ENCODE measurements at regions not wholly inside any gene's neighbourhood (a gene's known extent, or its start where the extent isn't known, plus 50 kb on each side); places are given as distances from the start of the nearest gene placed in this dataset.

GRCh38 chr2:217410681-217410960 lies 550.8 kb upstream of the TNP1 start:
- TF ChIP-seq CTBP1 (IDR thresholded peaks at IDR 0.05; ENCODE audit: borderline replicate concordance) (no peak), TARDBP (IDR thresholded peaks at IDR 0.05) (no peak), BHLHE40 (IDR thresholded peaks at IDR 0.05; ENCODE audit: borderline replicate concordance) (no peak), ZNF384 (IDR thresholded peaks at IDR 0.05) (no peak), HDGF (IDR thresholded peaks at IDR 0.05; ENCODE audit: borderline replicate concordance) (no peak), SUZ12 (IDR thresholded peaks at IDR 0.05) (no peak), FOXK2 (IDR thresholded peaks at IDR 0.05) (no peak), NFRKB (IDR thresholded peaks at IDR 0.05) (no peak), FOXA1 (IDR thresholded peaks at IDR 0.05) (no peak), SP1 (IDR thresholded peaks at IDR 0.05) (no peak), ARNT (IDR thresholded peaks at IDR 0.05) (no peak), LEF1 (IDR thresholded peaks at IDR 0.05; ENCODE audit: borderline replicate concordance) (no peak)

All from HEK293T (cell line).